SKM-1 (cell line): ENCODE measurements at regions not wholly inside any gene's neighbourhood (a gene's known extent, or its start where the extent isn't known, plus 50 kb on each side); places are given as distances from the start of the nearest gene placed in this dataset.

Experiments
- DNase-seq: peaks from one replicate; lab custom pipeline; 2025; ENCODE audit not compliant: unreplicated experiment; lab: John Stamatoyannopoulos, UW

DNA sequence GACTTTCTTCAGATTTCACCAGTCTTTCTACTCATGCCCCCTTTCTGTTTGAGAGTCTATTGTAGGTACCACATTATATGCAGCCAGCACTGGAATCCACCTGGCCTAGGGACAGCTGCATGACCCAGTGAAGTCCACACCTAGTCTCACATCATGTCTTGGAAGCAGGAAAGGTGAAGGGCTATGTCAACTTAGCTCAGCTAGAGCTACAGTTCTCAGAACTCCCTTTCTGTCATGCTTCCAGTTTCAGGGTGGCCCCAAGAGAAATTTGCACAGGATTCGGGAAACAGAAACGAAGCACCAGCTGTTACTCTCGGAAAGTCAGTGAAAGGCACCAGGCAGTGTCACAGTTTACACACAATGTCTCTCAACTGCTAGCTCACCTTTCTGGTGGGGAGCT, 51.6 kb upstream of the NLRP1 start:
- DNase-seq = no peak

GRCh38 chr17:5638596-5638995, 54.3 kb upstream of the NLRP1 start:
- DNase-seq = no peak

- no peak for DNase-seq
Observed at GRCh38 chr17:5640726-5641125, 56.4 kb upstream of the NLRP1 start.

DNA sequence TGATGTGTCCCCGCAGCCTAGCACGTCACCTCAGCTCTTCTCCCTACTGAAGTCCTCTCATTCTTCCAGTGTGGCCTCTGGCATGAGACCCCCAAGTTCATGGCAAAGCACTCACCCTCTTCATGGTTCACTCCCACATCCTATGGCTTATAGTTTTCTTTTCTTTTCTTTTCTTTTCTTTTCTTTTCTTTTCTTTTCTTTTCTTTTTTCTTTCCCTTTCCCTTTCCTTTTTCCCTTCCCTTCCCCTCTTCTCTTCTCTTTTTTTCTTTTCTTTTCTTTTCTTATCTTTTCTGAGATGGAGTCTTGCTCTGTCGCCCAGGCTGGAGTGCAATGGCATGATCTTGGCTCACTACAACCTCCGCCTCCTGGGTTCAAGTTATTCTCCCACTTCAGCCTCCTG, 58.4 kb upstream of the NLRP1 start:
- DNase-seq = no peak

DNA sequence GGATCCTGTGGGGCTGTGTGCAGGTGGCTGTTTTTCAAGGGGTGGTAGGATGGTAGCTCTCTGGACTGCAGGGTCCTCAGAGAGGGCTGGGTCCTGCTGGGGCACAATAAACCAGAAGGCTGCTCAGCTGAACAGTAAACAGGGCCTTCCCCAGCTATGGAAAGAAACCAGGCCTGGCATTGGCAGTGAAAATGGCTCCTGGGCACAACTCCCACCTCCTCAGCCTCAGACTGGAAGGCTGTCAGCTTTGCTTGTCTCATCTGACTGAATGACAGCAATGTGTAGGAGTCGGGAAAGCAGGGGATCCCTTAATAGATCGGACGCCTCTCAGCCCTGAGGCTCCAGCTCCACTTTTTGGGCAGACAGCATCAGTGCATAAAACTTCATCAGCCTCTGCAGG, 59.8 kb upstream of the NLRP1 start:
- DNase-seq = no peak

DNA sequence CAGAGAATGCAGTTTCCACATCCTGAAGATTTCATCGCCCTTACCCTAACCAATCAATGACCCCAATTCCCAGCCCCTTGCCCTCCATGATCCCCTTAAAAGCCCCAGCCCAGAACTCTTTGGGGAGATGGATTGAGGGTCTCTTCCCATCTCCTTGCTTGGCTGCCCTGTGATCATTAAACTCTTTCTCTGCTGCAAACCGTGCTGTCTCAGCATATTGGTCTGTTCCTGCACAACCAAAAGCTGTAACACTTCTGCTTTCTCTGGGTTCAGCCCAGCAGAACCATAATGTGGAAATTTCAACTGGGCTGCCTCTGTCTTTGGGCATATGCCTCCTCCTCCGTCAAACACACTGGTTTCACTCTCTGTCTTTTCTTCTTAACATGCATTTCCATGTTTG, 67.0 kb upstream of the NLRP1 start:
- no peak for DNase-seq

- no peak for DNase-seq
Observed at GRCh38 chr17:5661491-5662125, 77.3 kb upstream of the NLRP1 start.

GRCh38 chr17:5662409-5663085, 78.2 kb upstream of the NLRP1 start:
- no peak for DNase-seq

- no peak for DNase-seq
Observed at GRCh38 chr17:5665164-5665563, 80.9 kb upstream of the NLRP1 start.

DNA sequence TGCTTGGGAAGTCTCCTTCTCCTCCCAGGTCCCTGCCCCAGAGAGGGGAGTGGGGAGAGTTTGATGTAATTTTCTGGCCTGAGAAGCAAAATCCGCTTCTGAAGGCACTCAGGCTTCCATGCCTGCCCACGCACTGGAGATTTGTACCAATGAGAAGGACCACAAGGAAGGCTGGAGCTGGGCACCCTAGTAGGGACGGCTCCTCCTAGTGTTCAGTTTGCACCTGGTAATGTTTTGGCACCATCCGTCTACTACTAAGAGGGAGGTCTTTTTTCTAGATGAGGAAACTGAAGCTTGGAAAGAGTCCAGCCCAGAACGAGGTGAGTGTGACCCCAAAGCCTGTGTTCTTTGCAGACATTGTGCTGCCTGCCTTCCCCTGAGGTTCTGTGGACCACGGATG, 83.6 kb upstream of the NLRP1 start:
- DNase-seq = no peak

GRCh38 chr17:5668557-5669138, 84.3 kb upstream of the NLRP1 start:
- DNase-seq = no peak

DNA sequence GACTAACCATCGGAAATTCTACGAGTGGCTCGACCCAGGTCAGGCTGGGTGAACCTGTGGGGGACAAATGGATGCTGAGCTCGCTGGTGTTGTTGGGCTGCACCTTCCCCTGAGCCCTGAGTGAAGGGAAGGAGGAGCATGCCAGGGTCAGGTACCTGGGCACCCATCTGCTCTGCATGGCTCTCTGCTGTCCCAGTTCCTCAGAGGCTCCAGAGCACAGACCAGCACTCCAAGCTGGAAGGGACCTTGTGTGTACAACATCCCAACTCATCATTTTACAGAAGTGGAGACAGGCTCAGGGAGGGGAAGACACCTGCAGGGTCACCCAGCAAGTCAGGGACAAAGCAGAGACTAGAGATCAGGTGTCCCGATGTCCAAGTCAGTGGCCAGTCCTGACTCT, 84.9 kb upstream of the NLRP1 start:
- no peak for DNase-seq

GRCh38 chr17:5672141-5672540, 87.8 kb upstream of the NLRP1 start:
- DNase-seq = no peak

DNA sequence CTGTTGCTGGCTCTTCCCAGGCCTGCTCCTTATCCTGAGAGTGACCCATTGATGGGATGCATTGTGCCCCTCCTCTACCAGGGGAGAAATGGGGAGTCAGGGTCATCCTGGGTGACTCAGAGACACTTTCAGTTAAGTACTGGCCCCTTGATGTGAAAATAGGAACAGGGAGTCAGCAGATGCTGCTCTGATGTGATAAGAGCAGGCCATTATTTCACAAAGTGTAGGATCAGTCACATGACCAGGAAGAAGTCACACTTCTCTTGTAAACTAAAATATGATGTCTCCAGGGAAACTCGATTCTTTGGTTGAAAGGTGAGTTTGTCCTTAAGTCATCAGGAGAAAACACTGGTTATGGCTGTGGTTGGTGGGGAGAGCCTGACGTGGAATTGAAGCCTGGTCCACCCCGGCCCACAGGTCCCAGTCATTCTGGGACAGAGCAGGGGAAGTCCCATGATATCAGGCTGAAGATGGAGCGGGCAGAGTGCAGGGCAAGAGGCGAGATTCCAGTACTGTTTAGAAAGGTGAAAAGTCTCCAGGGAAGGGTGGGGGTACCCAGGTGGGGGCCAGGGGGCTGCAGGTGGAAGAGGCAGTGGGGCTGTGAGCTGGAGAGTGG, 88.6 kb upstream of the NLRP1 start:
- DNase-seq = no peak

- DNase-seq = no peak
Observed at GRCh38 chr17:5675625-5676421, 91.5 kb upstream of the NLRP1 start.

GRCh38 chr17:5677620-5678019, 93.3 kb upstream of the NLRP1 start:
- no peak for DNase-seq

DNA sequence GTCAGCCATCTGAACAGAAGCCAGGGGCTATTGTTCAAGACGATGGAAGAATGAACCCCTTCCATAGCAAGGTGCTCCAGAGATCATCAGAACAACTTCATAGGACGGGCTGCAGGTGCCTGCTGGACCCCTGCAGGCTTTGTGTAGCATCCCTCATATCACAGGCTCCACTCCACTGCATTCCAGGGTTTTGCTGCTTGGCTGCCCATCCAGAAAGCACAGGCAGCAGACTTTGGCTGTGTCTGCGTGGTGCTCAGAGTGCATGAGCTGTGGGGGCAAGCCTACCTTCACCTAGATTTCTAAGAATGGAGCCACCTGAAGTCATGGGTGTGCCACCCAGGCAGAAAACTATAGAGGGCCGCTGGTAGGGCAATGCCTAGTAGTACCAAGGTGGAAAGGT, 93.9 kb upstream of the NLRP1 start:
- DNase-seq = no peak

GRCh38 chr17:5680766-5681165, 96.5 kb upstream of the NLRP1 start:
- no peak for DNase-seq

GRCh38 chr17:5683241-5683640, 98.9 kb upstream of the NLRP1 start:
- no peak for DNase-seq

DNA sequence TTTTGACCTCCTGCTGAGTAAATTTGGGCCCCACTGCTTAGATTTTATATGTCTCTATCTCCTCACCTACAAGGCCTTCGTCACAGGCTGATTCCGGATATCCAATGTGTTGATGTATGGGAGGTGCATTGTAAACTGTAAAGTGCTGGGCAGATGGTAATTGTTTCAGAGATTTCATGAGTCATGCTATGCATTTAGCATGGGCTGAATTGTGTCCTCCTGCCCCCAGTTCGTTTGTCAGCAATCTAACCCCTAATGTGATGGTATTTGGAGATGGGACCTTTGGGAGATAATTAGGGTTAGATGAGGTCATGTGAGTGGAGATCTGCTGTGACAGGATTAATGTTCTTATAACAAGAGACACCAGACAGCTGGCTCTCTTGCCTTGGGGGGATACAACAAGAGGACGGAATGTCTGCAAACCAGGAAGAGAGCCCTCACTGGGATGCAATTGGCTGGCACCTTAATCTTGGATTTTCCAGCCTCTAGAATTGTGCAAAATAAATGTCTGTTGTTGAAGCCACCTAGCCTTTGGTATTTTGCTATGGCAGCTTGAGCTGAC, 101.8 kb upstream of the NLRP1 start:
- DNase-seq = no peak

GRCh38 chr17:5687646-5688045, 103.3 kb upstream of the NLRP1 start:
- DNase-seq = no peak
